Mesothelial cell of epicardium (in vitro differentiated cells): ENCODE measurements at regions not wholly inside any gene's neighbourhood (a gene's known extent, or its start where the extent isn't known, plus 50 kb on each side); places are given as distances from the start of the nearest gene placed in this dataset.

Experiments
- DNase-seq, 2 experiments: peaks; one replicate each; pipeline ENCODE4 v3.0.0; 2021; ENCODE audit warnings: low spot score in 2 of 2; ENCODE audit not compliant: unreplicated experiment in 2 of 2
- H3K27ac Mint-ChIP-seq: 2 replicates; pipeline ENCODE4 v1.8.0; 2021; ENCODE audit warnings: mixed read lengths
- H3K27me3 Mint-ChIP-seq: 2 replicates; pipeline ENCODE4 v1.8.0; 2021; ENCODE audit warnings: low read depth, mixed read lengths
- H3K36me3 Mint-ChIP-seq: 2 replicates; pipeline ENCODE4 v1.8.0; 2021; ENCODE audit warnings: mixed read lengths
- H3K4me1 Mint-ChIP-seq: 2 replicates; pipeline ENCODE4 v1.8.0; 2021; ENCODE audit warnings: mixed read lengths
- H3K4me3 Mint-ChIP-seq: 2 replicates; pipeline ENCODE4 v1.8.0; 2021; ENCODE audit warnings: mild to moderate bottlenecking, moderate library complexity, mixed read lengths
- H3K9me3 Mint-ChIP-seq: 2 replicates; pipeline ENCODE4 v1.8.0; 2021; ENCODE audit warnings: mixed read lengths
- TF ChIP-seq, protein P1 (sequence below): fragments of 200-600 bp; sonication (generic); IDR thresholded peaks from one replicate; pipeline ENCODE4 v1.5.0; 2021; ENCODE audit warnings: antibody characterized with exemption; ENCODE audit not compliant: unreplicated experiment

DNA sequence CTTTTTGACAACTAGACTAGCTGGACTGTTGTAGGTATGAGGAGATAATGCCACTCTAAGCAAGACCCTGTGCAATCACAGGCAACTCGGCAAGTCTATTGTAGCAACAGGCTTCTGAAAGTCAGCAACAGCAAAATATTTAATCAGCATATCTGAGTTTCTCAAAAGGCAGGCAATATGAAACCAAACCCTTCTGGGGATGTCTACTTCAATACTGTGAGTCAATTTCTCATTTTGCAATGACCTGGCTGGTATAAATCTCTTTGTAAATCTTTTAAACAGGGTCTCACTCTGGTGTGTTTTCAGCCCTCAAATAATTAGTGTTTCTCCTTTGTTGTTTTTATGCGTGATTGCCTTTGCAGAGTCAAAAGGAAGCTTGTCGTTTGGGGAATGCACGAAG lies 1044.5 kb downstream of the NTRK3 start:
- Mint-ChIP-seq H3K36me3 (no peaks in the 10 kb centered on the region), H3K9me3 (peaks cover 6% of the 10 kb centered on the region), H3K4me1 (peaks cover 16% of the 10 kb centered on the region), H3K27me3 (peaks cover 2% of the 10 kb centered on the region), H3K27ac (no peak overlapping the region), H3K4me3 (no peak overlapping the region)
- TF ChIP-seq, protein P1, sequence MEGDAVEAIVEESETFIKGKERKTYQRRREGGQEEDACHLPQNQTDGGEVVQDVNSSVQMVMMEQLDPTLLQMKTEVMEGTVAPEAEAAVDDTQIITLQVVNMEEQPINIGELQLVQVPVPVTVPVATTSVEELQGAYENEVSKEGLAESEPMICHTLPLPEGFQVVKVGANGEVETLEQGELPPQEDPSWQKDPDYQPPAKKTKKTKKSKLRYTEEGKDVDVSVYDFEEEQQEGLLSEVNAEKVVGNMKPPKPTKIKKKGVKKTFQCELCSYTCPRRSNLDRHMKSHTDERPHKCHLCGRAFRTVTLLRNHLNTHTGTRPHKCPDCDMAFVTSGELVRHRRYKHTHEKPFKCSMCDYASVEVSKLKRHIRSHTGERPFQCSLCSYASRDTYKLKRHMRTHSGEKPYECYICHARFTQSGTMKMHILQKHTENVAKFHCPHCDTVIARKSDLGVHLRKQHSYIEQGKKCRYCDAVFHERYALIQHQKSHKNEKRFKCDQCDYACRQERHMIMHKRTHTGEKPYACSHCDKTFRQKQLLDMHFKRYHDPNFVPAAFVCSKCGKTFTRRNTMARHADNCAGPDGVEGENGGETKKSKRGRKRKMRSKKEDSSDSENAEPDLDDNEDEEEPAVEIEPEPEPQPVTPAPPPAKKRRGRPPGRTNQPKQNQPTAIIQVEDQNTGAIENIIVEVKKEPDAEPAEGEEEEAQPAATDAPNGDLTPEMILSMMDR: no peak
- DNase-seq: no peak

DNA sequence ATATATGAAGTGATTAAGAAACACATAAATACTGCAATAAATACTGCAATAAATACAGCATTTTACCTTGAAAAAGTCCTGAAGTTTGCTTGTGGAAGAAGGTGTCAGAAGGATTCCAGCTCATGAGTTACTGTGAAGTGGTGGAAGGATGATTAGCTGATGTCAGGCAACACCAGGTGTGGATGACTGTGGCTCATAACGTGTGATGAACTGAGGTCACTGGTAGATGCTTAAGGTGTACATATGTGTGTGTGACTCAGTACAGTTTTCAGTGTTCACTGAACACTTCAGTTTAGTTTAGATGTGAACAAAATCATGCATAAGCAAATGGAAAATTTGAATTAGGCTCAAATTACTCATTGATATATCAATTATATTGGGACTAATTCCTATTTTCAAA lies 1045.0 kb downstream of the NTRK3 start:
- no peaks in the 10 kb centered on the region for H3K36me3 Mint-ChIP-seq
- no peak overlapping the region for H3K4me3 Mint-ChIP-seq
- H3K4me1 Mint-ChIP-seq: peaks cover 16% of the 10 kb centered on the region
- H3K27ac Mint-ChIP-seq: no peak overlapping the region
- H3K9me3 Mint-ChIP-seq: peaks cover 6% of the 10 kb centered on the region
- peaks cover 2% of the 10 kb centered on the region for H3K27me3 Mint-ChIP-seq
- DNase-seq: no peak
- TF ChIP-seq, protein P1: no peak

DNA sequence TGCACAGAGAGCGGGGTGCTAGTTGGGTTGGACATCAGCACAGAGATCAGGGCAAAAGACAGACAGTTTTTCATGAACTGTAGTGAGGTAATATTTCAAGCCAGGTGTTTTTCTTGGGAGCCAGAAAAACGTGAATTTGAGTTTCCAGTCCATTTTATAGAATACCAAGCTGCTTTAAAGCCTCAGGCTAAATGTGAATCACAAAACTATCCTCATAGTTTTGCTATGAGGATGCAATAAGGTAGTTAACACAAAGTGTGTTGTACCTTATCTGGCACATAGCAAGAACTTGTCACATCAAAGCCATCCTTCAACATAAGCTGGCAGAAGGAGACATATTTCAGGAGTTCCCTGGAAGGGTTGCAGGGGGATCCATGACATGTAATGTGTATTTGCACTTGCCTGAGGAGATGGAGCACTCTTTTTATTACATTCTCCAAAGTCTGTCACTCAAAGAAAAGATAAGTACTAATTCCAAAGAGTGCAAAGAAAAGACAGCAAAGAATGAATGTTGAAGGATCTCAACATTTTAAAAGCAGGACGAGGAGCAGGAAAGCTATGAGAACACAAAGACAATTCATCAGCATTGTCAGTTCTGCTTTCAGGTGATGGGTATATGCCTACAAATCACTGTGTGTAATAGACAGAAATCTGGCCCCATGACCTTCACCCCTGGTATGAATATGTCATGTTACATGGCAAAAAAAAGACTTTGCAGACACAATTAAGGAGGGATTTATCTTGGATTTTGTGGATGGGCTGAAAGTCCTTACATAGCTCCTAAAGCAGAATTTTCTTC lies 1046.4 kb downstream of the NTRK3 start:
- peaks cover 3% of the 10 kb centered on the region for H3K9me3 Mint-ChIP-seq
- H3K4me3 Mint-ChIP-seq: no peak overlapping the region
- peaks cover 2% of the 10 kb centered on the region for H3K27me3 Mint-ChIP-seq
- no peaks in the 10 kb centered on the region for H3K36me3 Mint-ChIP-seq
- no peak for DNase-seq
- H3K27ac Mint-ChIP-seq: no peak overlapping the region
- peaks cover 16% of the 10 kb centered on the region for H3K4me1 Mint-ChIP-seq
- TF ChIP-seq, protein P1: no peak

DNA sequence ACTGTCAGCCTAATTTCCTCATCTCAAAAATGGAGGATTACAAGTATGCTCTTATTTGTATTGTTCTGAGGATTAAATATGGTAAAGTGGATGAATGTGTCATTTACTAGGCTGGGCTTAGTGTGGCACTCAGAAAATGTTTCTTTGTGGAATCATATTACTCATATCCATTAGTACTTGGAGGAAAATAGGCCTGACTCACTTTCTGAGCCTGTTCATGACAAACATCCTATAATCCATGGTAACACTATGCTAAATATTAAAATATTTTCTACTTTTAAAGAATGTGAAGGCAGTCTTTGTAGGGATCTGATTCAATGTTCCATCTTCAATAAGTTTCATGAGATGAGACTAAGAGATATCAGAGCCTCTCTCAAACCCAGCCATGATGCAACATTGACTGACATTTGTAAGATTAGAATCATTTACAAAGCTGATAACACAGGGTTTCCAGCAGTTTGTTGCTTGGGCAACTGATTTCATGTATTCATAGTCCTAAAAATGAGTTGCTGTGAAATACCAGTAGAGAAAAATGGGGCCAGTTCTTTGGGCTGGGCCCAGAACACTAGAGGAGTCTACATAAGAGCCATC lies 1048.5 kb downstream of the NTRK3 start:
- Mint-ChIP-seq H3K4me3 (no peak overlapping the region), H3K27me3 (no peaks in the 10 kb centered on the region), H3K9me3 (peaks cover 8% of the 10 kb centered on the region), H3K36me3 (no peaks in the 10 kb centered on the region), H3K4me1 (peaks cover 16% of the 10 kb centered on the region), H3K27ac (no peak overlapping the region)
- no peak for DNase-seq
- TF ChIP-seq, protein P1: no peak

DNA sequence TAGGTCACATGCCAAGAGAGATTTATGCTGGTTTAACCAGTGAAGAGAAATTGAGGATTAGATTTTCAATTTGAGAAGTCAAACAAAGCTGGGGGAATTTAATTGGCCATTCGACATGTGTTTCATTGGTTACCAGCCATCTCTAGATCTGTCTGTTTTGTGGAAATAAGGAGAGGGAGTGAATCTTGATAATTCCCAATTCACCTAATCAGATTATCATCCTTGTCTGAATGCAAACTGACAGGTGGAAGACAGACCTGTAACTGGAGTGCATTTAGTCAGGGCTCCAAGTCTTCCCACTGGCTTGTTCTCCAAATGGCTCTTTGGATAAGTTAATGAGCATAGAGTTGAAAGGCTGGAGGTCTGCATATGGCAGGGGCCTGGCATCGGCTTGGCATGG lies 1049.3 kb downstream of the NTRK3 start:
- no peak for DNase-seq
- Mint-ChIP-seq H3K27me3 (no peaks in the 10 kb centered on the region), H3K4me1 (peaks cover 15% of the 10 kb centered on the region), H3K9me3 (peaks cover 8% of the 10 kb centered on the region), H3K36me3 (no peaks in the 10 kb centered on the region), H3K27ac (no peak overlapping the region), H3K4me3 (no peak overlapping the region)
- TF ChIP-seq, protein P1: no peak
